ENCODE measurements at regions not wholly inside any gene's neighbourhood (a gene's known extent, or its start where the extent isn't known, plus 50 kb on each side); places are given as distances from the start of the nearest gene placed in this dataset.
"Not testable (repeated sequence)": the region's sequence is repeated elsewhere in the genome, so short reads cannot be mapped to it uniquely, and the experiment has no call there.

DNA sequence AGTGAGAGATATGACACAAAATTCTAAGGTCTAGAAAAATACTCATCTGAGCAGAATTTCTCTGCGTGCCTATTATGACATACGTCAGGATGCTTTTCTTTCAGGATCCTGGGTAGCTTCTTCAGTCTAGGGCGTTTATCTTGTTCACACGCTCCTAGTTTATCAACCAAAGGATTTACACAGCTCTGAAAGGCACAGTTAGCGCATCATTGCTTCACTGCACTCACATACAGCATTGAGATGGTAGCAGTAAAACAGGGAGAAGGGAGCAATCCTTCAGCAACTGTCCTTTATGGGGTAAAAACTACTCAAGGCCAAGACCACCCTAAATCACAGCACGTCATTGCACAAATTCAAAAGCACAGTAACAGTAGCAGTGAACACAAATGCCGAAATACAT lies 222.8 kb downstream of the SUCLG1 start:
- ATAC-seq (no peak), DNase-seq (ENCODE audit: low spot score) (no peak)
- intact Hi-C loops (cut with DNase I), result no loop called here

DNA sequence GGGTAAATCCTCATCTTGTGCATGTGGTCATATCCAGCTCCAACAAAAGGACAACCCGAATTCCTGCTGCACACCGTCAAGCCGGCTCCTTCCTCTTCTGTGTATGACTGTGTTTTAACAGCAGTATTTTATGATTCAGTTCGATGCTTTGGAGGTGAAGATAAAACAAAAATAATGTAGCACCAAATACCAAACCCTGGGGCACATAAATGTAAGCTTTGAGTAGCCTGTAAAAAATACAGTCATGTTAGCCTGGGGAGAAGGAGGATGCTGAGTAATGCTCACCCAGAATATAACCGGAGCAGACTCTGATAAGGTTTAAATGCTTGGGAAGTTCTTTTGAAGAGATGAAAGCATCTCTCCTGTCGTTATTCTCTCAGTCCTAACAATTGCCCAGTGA lies 225.0 kb downstream of the SUCLG1 start:
- intact Hi-C loops (cut with DNase I), result no loop called here
- DNase-seq (ENCODE audit: low spot score) (no peak), ATAC-seq (no peak)

GRCh38 chr2:84231478-84231877 lies 227.6 kb downstream of the SUCLG1 start:
- DNase-seq (ENCODE audit: low spot score) (no peak), ATAC-seq (no peak)
- intact Hi-C loops (cut with DNase I), result no loop called here

DNA sequence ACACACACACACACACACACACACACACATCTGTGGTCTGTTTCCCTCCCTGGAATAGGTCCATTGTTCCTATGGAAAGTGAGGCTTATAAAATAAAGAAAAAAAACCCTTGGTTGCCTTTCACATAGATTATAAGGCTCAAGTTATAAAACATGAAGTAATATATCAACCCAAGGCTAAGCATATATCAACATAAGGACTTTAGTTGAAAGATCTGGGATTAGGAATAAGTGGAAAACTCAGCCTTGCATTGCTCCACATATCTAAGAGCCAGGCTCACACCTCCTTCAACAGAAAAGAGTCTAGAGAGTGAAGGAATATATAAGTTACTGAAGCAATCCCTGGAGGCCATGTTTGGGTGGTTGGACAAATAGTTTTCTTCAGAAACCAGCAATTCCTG lies 235.0 kb downstream of the SUCLG1 start:
- DNase-seq (ENCODE audit: low spot score) (no peak), ATAC-seq (no peak)
- intact Hi-C loops (cut with DNase I), result no loop called here

GRCh38 chr2:84223191-84223590 lies 235.9 kb downstream of the SUCLG1 start:
- DNase-seq (ENCODE audit: low spot score) (no peak), ATAC-seq (no peak)
- intact Hi-C loops (cut with DNase I), result no loop called here

GRCh38 chr2:84221102-84221501 lies 238.0 kb downstream of the SUCLG1 start:
- DNase-seq (ENCODE audit: low spot score); ATAC-seq; intact Hi-C loops (cut with DNase I): not testable (repeated sequence)

DNA sequence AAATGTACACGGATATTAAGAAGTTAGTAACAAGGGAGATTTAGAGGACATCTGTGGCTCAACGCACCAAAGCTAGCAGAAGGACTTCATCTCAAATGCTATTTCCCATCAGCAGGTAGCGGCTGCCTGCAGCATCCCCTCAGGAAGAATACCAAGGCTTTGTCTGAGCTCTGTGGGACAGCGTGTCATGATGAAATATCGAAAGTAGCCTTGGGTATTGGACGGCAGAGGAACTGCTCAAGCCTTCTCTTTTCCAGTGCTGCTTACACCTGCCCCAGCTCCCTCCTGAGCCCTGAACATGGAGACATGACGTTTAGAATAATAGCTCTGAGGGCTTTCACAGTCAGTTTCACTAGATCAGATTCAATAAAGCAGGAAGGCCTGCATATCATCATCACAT lies 241.6 kb downstream of the SUCLG1 start:
- DNase-seq (ENCODE audit: low spot score) (no peak), ATAC-seq (no peak)
- intact Hi-C loops (cut with DNase I), result no loop called here

DNA sequence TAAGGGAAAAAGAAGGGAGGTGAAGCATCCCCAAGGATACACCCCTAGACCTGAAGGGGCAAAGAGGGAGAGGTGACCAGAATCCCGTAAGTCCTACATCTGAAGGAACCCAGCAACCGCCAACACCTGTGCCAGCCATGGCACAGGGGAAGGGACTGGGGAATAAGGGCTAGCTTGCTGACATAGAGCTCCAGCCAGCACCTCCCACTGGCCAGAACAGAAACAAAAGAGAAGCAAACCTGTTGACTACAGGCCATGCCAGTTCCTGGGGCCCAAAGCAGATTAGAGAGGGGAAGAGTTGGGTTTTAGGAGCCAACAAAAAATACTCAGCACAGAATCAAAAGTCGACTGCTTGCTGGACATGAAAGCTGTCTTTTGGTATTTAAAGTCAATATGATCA lies 244.6 kb downstream of the SUCLG1 start:
- ATAC-seq (no peak), DNase-seq (ENCODE audit: low spot score) (no peak)
- intact Hi-C loops (cut with DNase I), result no loop called here

- intact Hi-C loops (cut with DNase I), result no loop called here
- no peak for DNase-seq (ENCODE audit: low spot score)
- no peak for ATAC-seq
Measured at GRCh38 chr2:84212611-84213314, 246.3 kb downstream of the SUCLG1 start.

- ATAC-seq (no peak), DNase-seq (ENCODE audit: low spot score) (no peak)
- intact Hi-C loops (cut with DNase I), result no loop called here
Measured at GRCh38 chr2:84209941-84210340, 249.1 kb downstream of the SUCLG1 start.

GRCh38 chr2:84204995-84205394 lies 254.1 kb downstream of the SUCLG1 start:
- no peak for ATAC-seq
- intact Hi-C loops (cut with DNase I), result no loop called here
- DNase-seq (ENCODE audit: low spot score), result no peak

GRCh38 chr2:84202166-84202565 lies 256.9 kb downstream of the SUCLG1 start:
- intact Hi-C loops (cut with DNase I), result no loop called here
- ATAC-seq (no peak), DNase-seq (ENCODE audit: low spot score) (no peak)

DNA sequence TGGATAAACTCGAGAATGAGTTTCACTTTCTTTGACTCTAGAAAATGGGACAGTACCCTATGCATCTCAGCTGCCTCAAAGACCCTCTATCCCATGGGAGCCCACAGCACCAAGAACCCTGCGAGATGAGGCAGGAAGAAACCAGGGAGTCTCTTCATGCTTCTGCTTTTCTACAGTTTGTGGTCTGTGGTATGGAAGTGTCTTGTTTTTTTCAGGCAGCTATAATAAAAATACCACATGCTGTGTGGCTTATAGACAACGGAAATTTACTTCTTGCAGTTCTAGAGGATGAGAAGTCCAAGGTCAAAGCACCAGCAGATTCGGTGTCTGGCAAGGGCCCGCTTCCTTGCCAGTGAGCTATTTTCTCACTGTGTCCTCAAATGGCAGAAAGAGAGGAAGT lies 257.9 kb downstream of the SUCLG1 start:
- ATAC-seq (no peak), DNase-seq (ENCODE audit: low spot score) (no peak)
- intact Hi-C loops (cut with DNase I), result no loop called here

DNA sequence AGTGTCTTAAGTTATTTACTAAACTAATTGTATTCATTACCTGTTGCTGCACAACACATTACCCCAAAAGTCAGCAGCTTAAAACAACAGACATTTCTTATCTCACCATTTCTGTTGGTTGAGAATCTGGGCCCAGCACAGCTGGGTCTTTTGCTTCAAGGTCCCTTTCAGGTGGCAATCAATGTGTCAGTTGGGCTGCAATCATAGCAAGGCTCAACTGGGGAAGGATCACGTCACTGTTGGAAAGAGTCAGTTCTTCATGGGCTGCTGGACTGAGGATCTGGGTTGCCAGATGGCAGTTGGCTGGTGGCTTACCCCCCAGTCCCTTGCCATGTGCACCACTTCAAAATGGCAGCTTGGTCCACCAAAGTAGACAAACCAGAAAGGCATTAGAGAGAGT lies 261.2 kb downstream of the SUCLG1 start:
- ATAC-seq (no peak), DNase-seq (ENCODE audit: low spot score) (no peak)
- intact Hi-C loops (cut with DNase I), result no loop called here

DNA sequence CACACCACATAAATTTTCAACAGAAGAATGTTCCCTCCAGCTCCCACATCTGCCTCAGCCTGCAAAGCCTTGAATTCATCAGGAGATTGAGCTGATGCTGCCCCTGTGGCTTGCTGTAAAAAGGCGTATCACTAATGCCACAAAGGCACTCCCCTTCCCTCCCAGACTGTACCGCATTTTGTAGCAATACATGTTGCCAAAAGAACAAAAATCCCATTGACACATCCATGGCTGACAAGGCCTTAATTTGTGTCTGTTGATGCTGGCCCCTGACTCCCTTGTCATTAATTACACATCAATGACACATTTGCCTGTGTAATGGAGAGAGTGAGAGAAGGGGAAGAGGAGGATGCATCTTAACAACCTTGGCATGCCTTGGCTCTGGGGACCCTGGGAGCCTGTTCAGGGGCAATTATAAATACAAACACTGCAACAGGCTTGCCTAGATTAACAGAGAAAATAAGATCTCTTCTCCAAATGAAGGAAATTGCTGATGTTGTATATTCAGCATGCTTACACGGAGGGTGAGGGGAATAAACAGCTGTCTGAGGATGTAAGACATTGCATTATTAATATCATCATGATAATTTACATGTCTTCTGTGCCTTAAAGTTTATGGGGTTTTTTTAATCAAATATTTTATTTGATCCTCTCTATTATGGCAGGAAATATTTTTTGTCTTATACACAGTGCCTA lies 264.0 kb downstream of the SUCLG1 start:
- ATAC-seq (no peak), DNase-seq (ENCODE audit: low spot score) (no peak)
- intact Hi-C loops (cut with DNase I), result no loop called here

- intact Hi-C loops (cut with DNase I), result no loop called here
- DNase-seq (ENCODE audit: low spot score) (no peak), ATAC-seq (no peak)
Measured at GRCh38 chr2:84194181-84194580, 264.9 kb downstream of the SUCLG1 start.

DNA sequence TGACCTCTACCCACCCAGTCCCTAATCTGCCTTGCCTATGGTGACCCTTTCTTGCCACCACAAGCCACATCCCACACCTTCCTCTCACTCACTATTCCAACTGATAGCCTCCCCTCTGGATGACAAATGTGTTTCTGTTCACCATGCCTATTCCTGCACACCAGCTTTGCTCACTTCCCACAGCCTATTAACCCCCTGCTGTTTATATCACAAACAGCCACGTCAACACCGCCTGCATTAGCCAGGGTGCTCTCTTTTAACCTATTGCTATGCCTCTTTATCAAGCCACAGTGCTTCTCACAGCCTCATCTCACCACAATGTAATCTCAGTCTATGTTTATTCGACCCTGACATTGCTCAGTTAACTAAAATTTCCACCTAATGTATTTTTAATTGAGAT lies 271.8 kb downstream of the SUCLG1 start:
- DNase-seq (ENCODE audit: low spot score) (no peak), ATAC-seq (no peak)
- intact Hi-C loops (cut with DNase I), result no loop called here

GRCh38 chr2:84181927-84182326 lies 277.2 kb downstream of the SUCLG1 start:
- intact Hi-C loops (cut with DNase I), result no loop called here
- ATAC-seq, result no peak

GRCh38 chr2:84177733-84178132 lies 281.3 kb downstream of the SUCLG1 start:
- intact Hi-C loops (cut with DNase I), result no loop called here
- ATAC-seq, result no peak
- DNase-seq (ENCODE audit: low spot score), result no peak

More at GRCh38 chr2:84181927-84182326, 277.2 kb downstream of the SUCLG1 start:
- DNase-seq (ENCODE audit: low spot score), result no peak

- DNase-seq (ENCODE audit: low spot score), result no peak
- no peak for ATAC-seq
- intact Hi-C loops (cut with DNase I), result no loop called here
Measured at GRCh38 chr2:84175970-84176369, 283.1 kb downstream of the SUCLG1 start.

DNA sequence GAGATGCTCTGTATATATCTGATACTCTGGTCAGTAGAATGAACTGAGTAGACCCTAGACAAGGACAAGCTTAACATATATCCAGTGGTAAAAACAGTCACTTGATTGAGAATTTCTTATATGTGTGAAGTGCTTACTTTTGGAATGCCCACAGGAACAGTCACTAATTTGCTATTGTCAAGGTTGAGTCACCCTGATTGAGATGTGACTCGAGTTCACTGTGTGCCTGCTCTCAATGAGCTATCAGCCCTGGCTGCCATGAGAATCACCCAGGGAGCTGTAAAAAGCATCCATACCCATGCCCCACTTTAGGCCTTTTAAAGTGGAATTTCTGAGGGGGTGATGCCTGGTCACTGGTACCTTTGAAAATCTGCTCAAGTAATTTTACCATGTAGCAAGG lies 283.7 kb downstream of the SUCLG1 start:
- intact Hi-C loops (cut with DNase I), result no loop called here
- no peak for DNase-seq (ENCODE audit: low spot score)
- ATAC-seq, result no peak
